CD4-positive, alpha-beta T cell (primary cell): ENCODE measurements at regions not wholly inside any gene's neighbourhood (a gene's known extent, or its start where the extent isn't known, plus 50 kb on each side); places are given as distances from the start of the nearest gene placed in this dataset.

ENCODE experiments used
- ATAC-seq: fragments of 200-7000 bp; cut with Tn5 transposase; one replicate; pipeline ENCODE4 v1.10.0; 2022; ENCODE audit warnings: mild to moderate bottlenecking; ENCODE audit not compliant: poor library complexity
- CTCF ChIA-PET: fragments of 350-600 bp; sonication (Branson Sonifier 250); formaldehyde crosslinking; loops from one replicate; lab custom pipeline; 2021; ENCODE audit warnings: antibody characterized with exemption, inconsistent platforms; lab: Charles Lee
- POLR2A ChIA-PET: fragments of 350-600 bp; sonication (Branson Sonifier 250); formaldehyde crosslinking; loops from one replicate; lab custom pipeline; 2021; ENCODE audit warnings: antibody characterized with exemption, inconsistent platforms; lab: Charles Lee
- DNase-seq, 14 experiments: peaks; one replicate each; pipeline ENCODE4 v3.0.0-alpha.2; 2013 to 2020; ENCODE audit warnings: mixed read lengths in 2 of 14
- H3K27ac ChIP-seq, 2 donors: one replicate each; pipeline versions ENCODE4 v1.5.1 to v1.7.0; 2013; ENCODE audit warnings: low read length in 2 of 2, low read depth in 1 of 2, mild to moderate bottlenecking in 1 of 2
- H3K27me3 ChIP-seq, 2 experiments: 1 replicate in 1 of 2; 2 replicates in 1 of 2; pipeline versions ENCODE4 v1.6.1 to v1.7.0; 2013; ENCODE audit warnings: low read length in 2 of 2, control low read depth in 1 of 2, mild to moderate bottlenecking in 1 of 2, moderate library complexity in 1 of 2; ENCODE audit not compliant: insufficient read depth in 2 of 2, control insufficient read depth in 1 of 2
- H3K36me3 ChIP-seq: one replicate; pipeline ENCODE4 v1.6.1; 2013; ENCODE audit warnings: low read length, control low read depth; ENCODE audit not compliant: insufficient read depth
- H3K4me1 ChIP-seq: one replicate; pipeline ENCODE4 v1.6.1; 2013; ENCODE audit warnings: low read length, control low read depth; ENCODE audit not compliant: insufficient read depth
- H3K4me3 ChIP-seq: one replicate; pipeline ENCODE4 v1.5.1; 2013; ENCODE audit warnings: mild to moderate bottlenecking, low read length, moderate library complexity
- H3K9me3 ChIP-seq, 2 experiments: 1 replicate in 1 of 2; 2 replicates in 1 of 2; pipeline versions ENCODE4 v1.6.1 to v1.7.0; 2013; ENCODE audit warnings: low read length in 2 of 2, mild to moderate bottlenecking in 2 of 2, control low read depth in 1 of 2, moderate library complexity in 1 of 2; ENCODE audit not compliant: control insufficient read depth in 1 of 2, insufficient read depth in 1 of 2
- H3K27ac Mint-ChIP-seq: one replicate; pipeline ENCODE4 v1.8.0; 2020; ENCODE audit warnings: mixed read lengths
- H3K27me3 Mint-ChIP-seq: one replicate; pipeline ENCODE4 v1.8.0; 2021; ENCODE audit warnings: mixed read lengths
- H3K36me3 Mint-ChIP-seq: one replicate; pipeline ENCODE4 v1.8.0; 2021; ENCODE audit warnings: low read depth, mixed read lengths
- H3K4me1 Mint-ChIP-seq: one replicate; pipeline ENCODE4 v1.8.0; 2021; ENCODE audit warnings: low read depth, mixed read lengths
- H3K4me3 Mint-ChIP-seq: one replicate; pipeline ENCODE4 v1.8.0; 2020; ENCODE audit warnings: mild to moderate bottlenecking, mixed read lengths
- H3K9me3 Mint-ChIP-seq: one replicate; pipeline ENCODE4 v1.8.0; 2020; ENCODE audit warnings: mixed read lengths
- CTCF ChIP-seq: fragments of 200-600 bp; IDR thresholded peaks from one replicate; pipeline ENCODE4 v1.8.0; 2022; ENCODE audit warnings: antibody characterized with exemption, mild to moderate bottlenecking
- intact Hi-C, 2 experiments: fragments of 100-400 bp; cut with DNase I in 1 of 2; cut with micrococcal nuclease in 1 of 2; formaldehyde crosslinking; loops; one replicate each; pipeline versions ENCODE4 v1.15.1 to v1.9.0; 2023 to 2025; cut with DNase I, micrococcal nuclease

DNA sequence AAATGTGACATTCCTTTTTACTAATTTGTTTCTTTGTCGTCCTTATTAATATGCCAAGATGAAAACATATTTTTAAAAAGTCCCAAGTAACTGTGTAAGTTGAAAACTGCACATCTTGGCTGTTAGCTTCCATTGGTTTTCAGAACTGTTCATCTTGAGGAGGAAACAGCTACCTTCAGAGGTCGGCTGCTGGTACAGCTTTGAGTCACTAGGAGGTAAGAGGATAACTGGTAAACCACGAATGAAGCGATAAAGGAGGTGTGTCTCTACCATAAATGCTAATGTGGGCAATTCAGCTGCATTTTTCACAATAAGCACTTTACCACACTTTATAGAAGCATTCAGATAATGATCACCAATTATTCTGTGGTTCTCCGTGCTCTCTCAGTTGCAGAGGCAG is 137.5 kb upstream of the KRAS start:
- Histone ChIP-seq H3K27ac (peak overlapping the region in 1 of 2 donors; percentile 6), H3K27me3 (no peaks in the 10 kb centered on the region), H3K9me3 (no peaks in the 10 kb centered on the region), H3K36me3 (no peaks in the 10 kb centered on the region), H3K4me1 (peaks cover 21% of the 10 kb centered on the region), H3K4me3 (no peak overlapping the region)
- POLR2A ChIA-PET, result interaction anchor here (0.6 to 1.6 kb wide), 10 partner anchors 8 to 233 kb away, joined by 3 to 11 read pairs (median 4); no protein-coding TSS in a partner anchor
- no peak for TF ChIP-seq CTCF
- H3K27ac Mint-ChIP-seq, result peak overlapping the region; percentile 99
- peak overlapping the region; percentile 97 for H3K4me3 Mint-ChIP-seq
- no peak for ATAC-seq
- peak in 4 of 14 experiments; percentile 27 to 74 (median 62) for DNase-seq
- H3K36me3 Mint-ChIP-seq, result peaks cover 16% of the 10 kb centered on the region
- intact Hi-C loops, result loop anchor here in 1 of 2 experiments (2.0 kb wide), 1 partner anchor 397 kb away; no protein-coding TSS in a partner anchor
- peaks cover 6% of the 10 kb centered on the region for H3K27me3 Mint-ChIP-seq
- no peaks in the 10 kb centered on the region for H3K9me3 Mint-ChIP-seq
- CTCF ChIA-PET, result interaction anchor here (0.6 to 1.8 kb wide), 20 partner anchors 8 to 336 kb away, joined by 3 to 15 read pairs (median 5); a partner anchor contains a TSS
- peaks cover 36% of the 10 kb centered on the region for H3K4me1 Mint-ChIP-seq

GRCh38 chr12:25387732-25388050 is 137.0 kb upstream of the KRAS start:
- no peaks in the 10 kb centered on the region for H3K9me3 Mint-ChIP-seq
- DNase-seq (no peak), ATAC-seq (no peak)
- peaks cover 16% of the 10 kb centered on the region for H3K36me3 Mint-ChIP-seq
- peaks cover 41% of the 10 kb centered on the region for H3K4me1 Mint-ChIP-seq
- peaks cover 26% of the 10 kb centered on the region for H3K4me1 ChIP-seq
- intact Hi-C loops, result loop anchor here (1.0 to 2.0 kb wide), 5 partner anchors 146 to 397 kb away; partner anchors contain the start of genes DNAI7 (in 1 of the 2) and ETFRF1 (in 1 of the 2)
- CTCF ChIA-PET, result interaction anchor here (0.6 to 1.8 kb wide), 21 partner anchors 8 to 336 kb away, joined by 3 to 15 read pairs (median 5); a partner anchor contains a TSS
- H3K4me3 Mint-ChIP-seq, result peak overlapping the region; percentile 97
- H3K27me3 Mint-ChIP-seq, result peaks cover 6% of the 10 kb centered on the region
- H3K27ac ChIP-seq, result peak overlapping the region in 1 of 2 donors; percentile 6
- H3K36me3 ChIP-seq, result no peaks in the 10 kb centered on the region
- peak; percentile 44 for TF ChIP-seq CTCF
- POLR2A ChIA-PET, result interaction anchor here (0.6 to 1.6 kb wide), 15 partner anchors 9 to 245 kb away, joined by 3 to 11 read pairs (median 3); no protein-coding TSS in a partner anchor
- no peak overlapping the region for H3K4me3 ChIP-seq
- H3K9me3 ChIP-seq, result no peaks in the 10 kb centered on the region
- H3K27me3 ChIP-seq, result no peaks in the 10 kb centered on the region
- peak overlapping the region; percentile 99 for H3K27ac Mint-ChIP-seq

DNA sequence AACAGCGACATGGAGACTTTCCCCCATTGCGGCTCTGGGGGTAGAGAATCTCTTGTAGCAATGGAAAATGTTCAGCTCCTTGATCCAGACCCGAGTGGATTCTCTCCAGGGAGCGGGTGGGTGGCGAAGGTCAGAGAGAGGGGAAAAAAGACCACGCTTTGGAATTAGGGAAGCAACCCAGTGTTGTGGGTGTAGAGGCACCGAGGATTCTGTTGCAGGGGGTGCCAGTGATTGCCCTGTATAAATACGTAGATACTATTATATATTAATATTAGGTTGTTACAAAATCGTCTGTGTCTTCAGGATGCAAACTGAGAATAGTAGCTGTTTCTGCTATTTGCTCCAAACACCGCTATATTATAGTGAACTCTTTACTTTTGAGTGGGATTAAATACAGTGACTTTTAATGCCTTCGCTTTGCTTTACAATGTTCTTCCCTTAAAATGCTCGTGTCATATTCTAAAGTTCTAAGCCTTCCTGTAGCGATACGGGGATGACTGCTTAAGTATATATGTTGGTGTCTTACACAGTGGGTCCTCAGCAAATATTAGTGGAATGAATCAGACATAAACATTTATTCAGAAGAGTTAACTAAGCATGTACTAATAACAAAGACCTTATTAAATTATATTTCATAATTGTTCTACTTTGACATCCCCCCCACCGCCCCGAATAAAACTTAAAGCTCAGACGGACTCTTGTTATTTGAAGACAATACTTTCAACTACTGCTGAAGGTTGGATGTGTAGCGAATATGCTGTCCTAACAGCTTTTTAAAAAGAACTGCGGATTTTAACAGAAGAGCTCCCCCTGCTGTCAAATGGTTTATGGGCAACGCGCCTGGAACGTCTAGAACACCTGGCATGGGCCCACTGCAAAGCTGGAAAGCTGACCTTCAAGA is 136.4 kb upstream of the KRAS start:
- peak overlapping the region; percentile 99 for H3K27ac Mint-ChIP-seq
- H3K4me1 Mint-ChIP-seq, result peaks cover 47% of the 10 kb centered on the region
- CTCF ChIA-PET, result interaction anchor here (0.6 to 1.8 kb wide), 22 partner anchors 8 to 335 kb away, joined by 3 to 15 read pairs (median 5); a partner anchor contains a TSS
- DNase-seq (peak; percentile 60 to 91 (median 69)), ATAC-seq (peak; percentile 6)
- POLR2A ChIA-PET, result interaction anchor here (0.6 to 1.6 kb wide), 14 partner anchors 9 to 244 kb away, joined by 3 to 11 read pairs (median 4); no protein-coding TSS in a partner anchor
- Histone ChIP-seq H3K27me3 (no peaks in the 10 kb centered on the region), H3K27ac (peak overlapping the region; percentile 100), H3K9me3 (no peaks in the 10 kb centered on the region), H3K4me1 (peaks cover 32% of the 10 kb centered on the region), H3K36me3 (no peaks in the 10 kb centered on the region), H3K4me3 (peak overlapping the region; percentile 75)
- no peaks in the 10 kb centered on the region for H3K9me3 Mint-ChIP-seq
- intact Hi-C loops, result loop anchor here (1.0 kb wide), 4 partner anchors 146 to 232 kb away; partner anchors contain the start of genes DNAI7 (in 1 of the 2) and ETFRF1 (in 1 of the 2)
- H3K36me3 Mint-ChIP-seq, result peaks cover 16% of the 10 kb centered on the region
- TF ChIP-seq CTCF, result peak; percentile 85
- H3K27me3 Mint-ChIP-seq, result peaks cover 6% of the 10 kb centered on the region
- peak overlapping the region; percentile 97 for H3K4me3 Mint-ChIP-seq
